ENCODE measurements at regions not wholly inside any gene's neighbourhood (a gene's known extent, or its start where the extent isn't known, plus 50 kb on each side); places are given as distances from the start of the nearest gene placed in this dataset.

- DNase-seq (ENCODE audit: low read depth in 2 of 2): no peak
- no peak for TF ChIP-seq CTCF (IDR thresholded peaks at IDR 0.05; ENCODE audit: low read depth, low read length)
- no peak overlapping the region for H3K4me3 ChIP-seq (replicated peaks in 1 of 2; ENCODE audit: low read depth in 2 of 2, low read length in 2 of 2)
Measured at GRCh38 chr1:238153939-238154338, 263.2 kb upstream of the ZP4 start.

GRCh38 chr1:238153253-238153652, 262.5 kb upstream of the ZP4 start:
- no peak overlapping the region for H3K4me3 ChIP-seq (replicated peaks in 1 of 2; ENCODE audit: low read depth in 2 of 2, low read length in 2 of 2)
- TF ChIP-seq CTCF (IDR thresholded peaks at IDR 0.05; ENCODE audit: low read depth, low read length): no peak
- no peak for DNase-seq (ENCODE audit: low read depth in 2 of 2)

- DNase-seq (ENCODE audit: low read depth in 2 of 2): no peak
- H3K4me3 ChIP-seq (replicated peaks in 1 of 2; ENCODE audit: low read depth in 2 of 2, low read length in 2 of 2): no peak overlapping the region
Measured at GRCh38 chr1:238152119-238152518, 261.4 kb upstream of the ZP4 start.

GRCh38 chr1:238143038-238143437, 252.3 kb upstream of the ZP4 start:
- H3K4me3 ChIP-seq (replicated peaks in 1 of 2; ENCODE audit: low read depth in 2 of 2, low read length in 2 of 2): no peak overlapping the region
- no peak for TF ChIP-seq CTCF (IDR thresholded peaks at IDR 0.05; ENCODE audit: low read depth, low read length)
- DNase-seq (ENCODE audit: low read depth in 2 of 2): no peak

More at GRCh38 chr1:238152119-238152518, 261.4 kb upstream of the ZP4 start:
- no peak for TF ChIP-seq CTCF (IDR thresholded peaks at IDR 0.05; ENCODE audit: low read depth, low read length)

- DNase-seq (ENCODE audit: low read depth in 2 of 2): no peak
- no peak for TF ChIP-seq CTCF (IDR thresholded peaks at IDR 0.05; ENCODE audit: low read depth, low read length)
- H3K4me3 ChIP-seq (replicated peaks in 1 of 2; ENCODE audit: low read depth in 2 of 2, low read length in 2 of 2): no peak overlapping the region
Measured at GRCh38 chr1:238141353-238141752, 250.6 kb upstream of the ZP4 start.

- no peak for DNase-seq (ENCODE audit: low read depth in 2 of 2)
- no peak for TF ChIP-seq CTCF (IDR thresholded peaks at IDR 0.05; ENCODE audit: low read depth, low read length)
- H3K4me3 ChIP-seq (replicated peaks in 1 of 2; ENCODE audit: low read depth in 2 of 2, low read length in 2 of 2): no peak overlapping the region
Measured at GRCh38 chr1:238139713-238140112, 249.0 kb upstream of the ZP4 start.

GRCh38 chr1:238138059-238138626, 247.4 kb upstream of the ZP4 start:
- H3K4me3 ChIP-seq (replicated peaks in 1 of 2; ENCODE audit: low read depth in 2 of 2, low read length in 2 of 2): no peak overlapping the region
- no peak for DNase-seq (ENCODE audit: low read depth in 2 of 2)
- TF ChIP-seq CTCF (IDR thresholded peaks at IDR 0.05; ENCODE audit: low read depth, low read length): no peak

Data from cardiac fibroblast (primary cell).